SJCRH30 (cell line): ENCODE measurements at regions not wholly inside any gene's neighbourhood (a gene's known extent, or its start where the extent isn't known, plus 50 kb on each side); places are given as distances from the start of the nearest gene placed in this dataset.
A peak's percentile ranks its signal among the peaks of the same experiment; 100 is the strongest.
"Not testable (repeated sequence)": the region's sequence is repeated elsewhere in the genome, so short reads cannot be mapped to it uniquely, and the experiment has no call there.

ENCODE experiments used
- DNase-seq, 2 experiments: peaks; one replicate each; pipeline ENCODE4 v3.0.0-alpha.2; 2015 to 2020
- H3K27ac ChIP-seq: fragments of 250-450 bp; sonication (Bioruptor Pico); 2 replicates; pipeline ENCODE4 v1.5.1; 2020; ENCODE audit warnings: mild to moderate bottlenecking, moderate library complexity
- H3K27me3 ChIP-seq: fragments of 250-450 bp; sonication (Bioruptor Pico); 2 replicates; pipeline ENCODE4 v1.5.1; 2020; ENCODE audit warnings: mild to moderate bottlenecking, moderate library complexity
- H3K36me3 ChIP-seq: fragments of 250-450 bp; sonication (Bioruptor Pico); 2 replicates; pipeline ENCODE4 v1.5.1; 2020; ENCODE audit warnings: mild to moderate bottlenecking, moderate library complexity
- H3K4me1 ChIP-seq: fragments of 250-450 bp; sonication (Bioruptor Pico); 2 replicates; pipeline ENCODE4 v1.5.1; 2020; ENCODE audit warnings: mild to moderate bottlenecking, moderate library complexity
- H3K4me3 ChIP-seq: fragments of 250-450 bp; sonication (Bioruptor Pico); 2 replicates; pipeline ENCODE4 v1.5.1; 2020; ENCODE audit warnings: mild to moderate bottlenecking, moderate library complexity
- H3K9me3 ChIP-seq: fragments of 250-450 bp; sonication (Bioruptor Pico); replicated peaks from 2 replicates; pipeline ENCODE4 v1.5.1; 2020; ENCODE audit warnings: mild to moderate bottlenecking, moderate library complexity

DNA sequence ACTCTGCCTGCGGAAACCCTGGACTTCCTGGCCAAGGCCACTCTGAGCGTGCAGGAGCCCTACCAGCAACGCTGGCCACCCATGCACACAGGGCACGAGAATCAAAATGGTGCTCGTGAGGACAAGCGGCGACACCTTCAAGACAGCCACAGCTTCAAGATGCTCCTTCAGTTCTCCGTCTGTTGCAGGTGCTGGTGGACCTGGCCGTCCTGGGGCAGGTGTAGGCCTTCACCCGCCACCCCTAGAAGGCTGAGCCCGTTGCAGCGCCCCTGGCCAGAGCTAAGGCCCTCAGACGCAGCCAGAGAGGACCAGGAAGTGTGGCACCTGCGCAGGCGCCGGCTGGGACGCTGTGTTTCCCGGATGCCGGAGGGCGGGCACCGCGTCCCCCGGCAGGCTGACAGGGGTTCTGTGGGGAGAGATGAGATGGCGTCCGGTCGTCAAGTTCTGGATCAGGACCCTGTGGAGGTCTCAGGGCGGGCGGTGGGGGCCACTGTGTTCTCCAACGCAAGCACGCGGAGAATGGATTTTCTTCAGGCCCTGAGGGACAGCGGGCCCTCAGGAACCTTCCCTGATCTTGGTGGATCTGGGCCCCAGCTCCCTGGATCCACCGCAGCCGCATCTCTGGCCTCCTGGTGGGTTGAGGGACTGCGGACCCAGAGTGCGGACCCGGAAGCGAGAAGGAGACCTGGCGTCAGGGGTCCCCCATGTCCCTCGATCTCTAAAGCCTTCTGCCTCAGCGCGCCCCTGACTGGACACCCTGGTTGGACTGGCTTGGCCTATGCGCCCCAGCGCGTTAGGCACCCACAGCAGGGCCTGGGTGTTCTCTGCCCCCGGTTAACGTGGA lies 1770.8 kb upstream of the CDH9 start:
- Histone ChIP-seq H3K4me1 (no peaks in the 10 kb centered on the region), H3K27me3 (no peaks in the 10 kb centered on the region), H3K4me3 (no peak overlapping the region), H3K27ac (no peak overlapping the region), H3K9me3 (no peaks in the 10 kb centered on the region), H3K36me3 (no peaks in the 10 kb centered on the region)
- no peak for DNase-seq

DNA sequence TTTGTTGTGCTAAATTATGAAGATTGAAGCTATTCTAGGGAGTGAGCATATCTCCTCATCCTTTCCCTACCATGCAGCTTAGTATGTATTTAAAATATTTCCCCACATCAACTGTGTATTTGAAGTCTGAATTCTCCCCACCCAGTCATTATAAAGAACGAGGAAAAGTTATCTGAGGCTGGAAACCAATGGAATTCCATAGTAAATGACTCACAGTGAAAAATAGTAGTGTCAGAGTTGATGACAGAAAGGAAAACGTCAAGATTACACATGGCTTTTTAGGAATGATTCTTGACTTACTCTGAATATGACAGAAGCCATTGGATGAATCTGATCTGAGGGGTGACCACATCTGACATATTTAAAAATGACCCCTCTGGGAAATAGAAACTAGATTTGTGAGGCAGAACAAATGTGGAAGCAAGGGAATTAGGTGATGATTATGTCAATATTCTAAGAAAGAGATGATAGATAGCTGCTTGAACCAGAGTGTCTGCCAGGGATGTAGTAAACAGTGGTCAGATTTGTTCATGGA lies 1768.9 kb upstream of the CDH9 start:
- no peaks in the 10 kb centered on the region for H3K36me3 ChIP-seq
- H3K9me3 ChIP-seq: no peaks in the 10 kb centered on the region
- no peaks in the 10 kb centered on the region for H3K27me3 ChIP-seq
- H3K4me1 ChIP-seq: no peaks in the 10 kb centered on the region
- no peak overlapping the region for H3K4me3 ChIP-seq
- H3K27ac ChIP-seq: no peak overlapping the region
- no peak for DNase-seq

DNA sequence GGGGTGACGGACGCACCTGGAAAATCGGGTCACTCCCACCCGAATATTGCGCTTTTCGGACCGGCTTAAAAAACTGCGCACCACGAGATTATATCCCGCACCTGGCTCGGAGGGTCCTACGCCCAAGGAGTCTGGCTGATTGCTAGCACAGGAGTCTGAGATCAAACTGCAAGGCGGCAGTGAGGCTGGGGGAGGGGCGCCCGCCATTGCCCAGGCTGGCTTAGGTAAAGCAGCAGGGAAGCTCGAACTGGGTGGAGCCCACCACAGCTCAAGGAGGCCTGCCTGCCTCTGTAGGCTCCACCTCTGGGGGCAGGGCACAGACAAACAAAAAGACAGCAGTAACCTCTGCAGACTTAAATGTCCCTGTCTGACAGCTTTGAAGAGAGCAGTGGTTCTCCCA lies 1760.6 kb upstream of the CDH9 start:
- not testable (repeated sequence) for DNase-seq, H3K27ac ChIP-seq, H3K36me3 ChIP-seq, H3K9me3 ChIP-seq, H3K4me1 ChIP-seq, H3K27me3 ChIP-seq, H3K4me3 ChIP-seq

DNA sequence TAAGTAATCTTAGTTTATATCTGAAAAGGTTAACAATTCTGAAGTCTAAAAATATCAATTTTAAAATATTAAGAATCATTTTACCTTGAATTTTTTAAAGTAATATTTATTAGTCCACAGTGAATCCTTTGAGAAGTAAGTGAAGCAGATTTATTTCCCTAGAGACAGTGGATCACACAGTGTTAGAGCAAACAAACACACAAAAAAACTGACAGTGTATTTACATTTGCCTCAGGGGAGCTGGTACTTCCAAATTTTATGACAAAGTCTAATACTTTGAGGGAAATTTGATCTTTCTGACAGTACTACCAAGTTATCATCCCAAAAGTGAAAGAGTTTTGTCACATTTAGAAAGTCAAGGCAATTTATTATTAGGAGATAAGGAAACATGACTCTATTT lies 1750.6 kb upstream of the CDH9 start:
- Histone ChIP-seq H3K9me3 (no peaks in the 10 kb centered on the region), H3K4me1 (no peaks in the 10 kb centered on the region), H3K27ac (no peak overlapping the region), H3K4me3 (no peak overlapping the region), H3K36me3 (no peaks in the 10 kb centered on the region), H3K27me3 (no peaks in the 10 kb centered on the region)
- no peak for DNase-seq

DNA sequence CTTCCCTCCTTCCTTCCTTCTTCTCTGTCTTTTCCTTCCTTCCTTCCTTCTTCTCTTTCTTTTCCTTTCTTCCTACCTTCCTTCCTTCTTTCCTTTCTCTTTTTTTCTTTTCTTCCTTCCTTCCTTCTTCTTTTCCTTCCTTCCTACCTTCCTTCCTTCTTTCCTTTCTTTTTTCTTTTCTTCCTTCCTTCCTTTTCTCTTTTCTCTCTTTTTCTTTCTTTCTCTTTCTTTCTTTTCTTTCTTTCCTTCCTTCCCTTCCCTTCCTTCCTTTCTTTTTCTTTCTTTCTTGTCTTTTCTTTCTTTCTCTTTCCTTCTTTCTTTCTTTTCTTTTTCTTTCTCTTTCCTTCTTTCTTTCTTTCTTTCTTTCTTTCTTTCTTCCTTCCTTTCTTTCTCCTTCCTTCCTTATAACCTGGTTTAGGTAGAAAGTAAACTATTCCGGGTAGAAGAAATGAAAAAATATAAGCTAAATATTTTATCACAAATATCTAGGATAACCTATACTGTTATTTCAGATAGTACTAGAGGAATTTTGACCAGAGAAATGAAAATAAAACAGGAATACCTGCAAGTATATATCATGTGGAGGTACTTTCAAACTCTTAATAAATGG lies 1741.8 kb upstream of the CDH9 start:
- Histone ChIP-seq H3K36me3 (no peaks in the 10 kb centered on the region), H3K9me3 (no peaks in the 10 kb centered on the region), H3K4me1 (no peaks in the 10 kb centered on the region), H3K4me3 (no peak overlapping the region), H3K27ac (no peak overlapping the region), H3K27me3 (no peaks in the 10 kb centered on the region)
- DNase-seq: no peak

DNA sequence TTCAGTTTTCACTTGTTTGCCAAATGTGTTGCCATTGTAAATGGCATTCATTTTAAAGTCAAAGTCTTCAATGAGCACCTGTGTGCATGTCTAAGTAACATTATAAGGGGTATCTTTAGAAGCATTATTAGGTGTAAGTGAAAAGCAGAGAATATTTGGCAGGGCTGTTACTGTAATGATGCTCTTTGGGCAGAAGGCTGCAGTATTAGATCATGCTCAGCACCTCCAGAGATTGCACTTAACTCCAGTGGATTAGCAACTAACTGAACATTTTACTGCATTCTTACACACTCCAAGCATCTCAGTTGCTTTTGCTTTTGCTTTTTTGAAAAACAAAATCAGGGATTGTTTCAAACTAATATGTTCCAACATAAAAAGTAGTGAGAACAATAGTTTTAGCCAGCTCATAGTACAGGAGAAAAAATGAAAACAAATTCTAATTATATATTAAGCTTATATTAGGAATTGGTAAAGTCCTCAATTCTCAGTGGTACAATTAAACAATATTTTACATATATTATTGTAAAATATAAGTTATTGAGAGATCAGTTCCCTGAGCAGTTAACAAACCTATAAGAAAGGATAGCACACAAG lies 1740.9 kb upstream of the CDH9 start:
- Histone ChIP-seq H3K27me3 (no peaks in the 10 kb centered on the region), H3K4me1 (no peaks in the 10 kb centered on the region), H3K27ac (no peak overlapping the region), H3K9me3 (no peaks in the 10 kb centered on the region), H3K36me3 (no peaks in the 10 kb centered on the region), H3K4me3 (no peak overlapping the region)
- DNase-seq: peak in 1 of 2 experiments; percentile 5

DNA sequence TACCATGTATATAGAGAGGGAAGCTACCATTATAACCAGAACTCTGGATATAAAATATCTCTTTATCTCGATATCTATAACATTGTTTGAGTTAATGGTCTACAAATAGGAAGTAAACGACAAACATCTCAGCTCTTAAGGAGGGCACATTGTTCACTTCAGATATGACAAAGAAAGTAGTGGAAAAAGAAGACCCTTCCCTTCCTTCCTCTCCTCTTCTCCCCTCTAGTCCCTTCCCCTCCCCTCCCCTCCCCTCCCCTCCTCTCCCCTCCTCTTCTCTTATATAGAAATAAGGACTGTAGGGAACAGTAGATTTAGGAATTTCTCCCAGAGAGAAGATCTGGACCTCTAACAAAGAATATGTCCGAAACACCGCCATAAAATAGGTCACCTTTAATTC lies 1731.9 kb upstream of the CDH9 start:
- Histone ChIP-seq H3K9me3 (no peaks in the 10 kb centered on the region), H3K27me3 (no peaks in the 10 kb centered on the region), H3K36me3 (no peaks in the 10 kb centered on the region), H3K4me3 (no peak overlapping the region), H3K4me1 (no peaks in the 10 kb centered on the region), H3K27ac (no peak overlapping the region)
- DNase-seq: no peak

DNA sequence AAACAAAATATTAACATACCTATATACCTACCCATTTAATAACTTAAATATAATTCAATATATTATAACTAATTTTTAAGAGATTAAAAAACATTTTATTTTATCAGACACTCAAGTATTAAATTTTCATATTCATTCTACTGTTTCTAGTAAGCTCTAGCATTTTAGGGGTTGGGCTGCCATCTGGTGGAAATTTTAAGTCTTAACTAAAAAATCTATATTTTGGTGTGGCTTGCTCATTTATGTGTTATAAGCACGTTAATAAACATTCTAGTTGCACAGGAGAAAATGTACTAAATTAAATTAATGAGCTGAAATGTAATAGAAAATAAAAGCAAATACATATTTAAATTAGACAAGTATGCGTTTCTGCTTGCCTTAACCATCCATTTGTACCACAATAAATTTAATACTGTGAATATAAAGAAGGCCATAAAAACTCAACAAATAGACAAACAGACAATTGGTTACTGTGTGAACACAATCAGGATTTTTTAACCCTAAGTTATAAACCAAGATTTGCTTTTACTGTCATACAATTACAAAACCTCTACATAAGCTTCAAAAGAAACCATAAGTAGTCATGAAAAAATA lies 1728.3 kb upstream of the CDH9 start:
- no peak overlapping the region for H3K27ac ChIP-seq
- no peak overlapping the region for H3K4me3 ChIP-seq
- no peaks in the 10 kb centered on the region for H3K9me3 ChIP-seq
- peak; percentile 25 to 54 for DNase-seq
- no peaks in the 10 kb centered on the region for H3K27me3 ChIP-seq
- H3K36me3 ChIP-seq: no peaks in the 10 kb centered on the region
- no peaks in the 10 kb centered on the region for H3K4me1 ChIP-seq

DNA sequence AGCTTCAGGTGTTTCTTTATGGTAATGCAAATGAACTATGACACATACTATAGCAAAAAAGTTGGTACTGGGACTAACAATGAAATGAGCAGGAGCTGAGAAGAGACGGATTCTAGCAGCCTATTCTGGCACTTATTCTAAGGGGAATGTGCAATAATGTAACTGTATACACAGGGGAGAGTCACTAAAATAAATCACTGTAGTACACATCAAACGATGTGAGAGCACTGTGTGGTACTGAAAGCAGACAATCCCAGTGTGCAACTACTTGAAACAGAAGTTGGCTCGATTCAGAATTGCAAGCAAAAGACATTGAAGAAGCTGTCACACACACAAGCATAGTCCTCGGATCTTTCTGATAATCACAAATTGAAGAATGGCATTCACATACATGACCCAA lies 1713.0 kb upstream of the CDH9 start:
- no peaks in the 10 kb centered on the region for H3K9me3 ChIP-seq
- no peak overlapping the region for H3K4me3 ChIP-seq
- no peak for DNase-seq
- H3K4me1 ChIP-seq: peaks cover 4% of the 10 kb centered on the region; the same call in 1 of the 2 replicates
- no peaks in the 10 kb centered on the region for H3K27me3 ChIP-seq
- H3K36me3 ChIP-seq: no peaks in the 10 kb centered on the region
- no peak overlapping the region for H3K27ac ChIP-seq

DNA sequence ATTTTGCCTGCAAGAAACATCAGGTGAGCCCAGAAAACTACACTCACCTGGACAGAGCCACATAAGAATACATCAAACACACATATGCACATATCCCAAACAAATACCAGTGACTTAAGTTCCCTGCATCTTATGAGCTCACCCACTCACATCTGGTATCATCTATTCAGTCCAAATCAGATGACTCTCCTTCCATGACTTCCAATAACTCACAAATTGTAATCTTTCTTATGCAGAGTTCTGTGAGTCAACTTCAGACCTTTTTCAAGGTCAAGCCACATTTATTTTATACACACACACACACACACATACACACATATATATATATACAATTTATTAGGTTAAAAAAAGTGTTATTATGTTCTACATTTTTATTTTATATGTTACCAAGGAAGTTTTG lies 1711.9 kb upstream of the CDH9 start:
- no peak overlapping the region for H3K27ac ChIP-seq

DNA sequence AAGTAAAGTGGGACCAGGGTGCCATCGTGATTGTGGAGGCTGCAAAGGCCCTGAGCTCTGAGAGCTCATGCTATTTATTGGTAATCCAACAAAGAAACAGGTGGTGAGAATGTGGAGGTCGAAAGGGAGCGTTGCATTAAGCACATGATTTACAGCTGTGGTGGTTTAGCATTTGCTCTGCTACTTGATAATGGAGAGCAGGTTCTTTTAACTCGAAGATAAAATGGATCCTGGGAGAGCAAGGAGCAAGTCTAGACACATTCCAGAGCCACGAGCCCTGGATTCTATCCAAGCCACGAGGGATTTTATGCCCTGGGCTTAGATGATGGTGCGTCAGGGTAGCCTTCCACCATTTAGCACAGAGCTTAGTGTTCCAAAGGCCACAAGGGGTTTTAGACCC lies 1710.1 kb upstream of the CDH9 start:
- H3K9me3 ChIP-seq: no peaks in the 10 kb centered on the region
- H3K4me3 ChIP-seq: no peak overlapping the region
- H3K4me1 ChIP-seq: peaks cover 4% of the 10 kb centered on the region; the same call in 1 of the 2 replicates
- no peaks in the 10 kb centered on the region for H3K36me3 ChIP-seq
- peak; percentile 11 to 57 for DNase-seq
- no peak overlapping the region for H3K27ac ChIP-seq
- H3K27me3 ChIP-seq: no peaks in the 10 kb centered on the region

More for the DNA sequence above, 1711.9 kb upstream of the CDH9 start:
- DNase-seq: no peak
- Histone ChIP-seq H3K27me3 (no peaks in the 10 kb centered on the region), H3K36me3 (no peaks in the 10 kb centered on the region), H3K4me1 (peaks cover 4% of the 10 kb centered on the region; the same call in 1 of the 2 replicates), H3K4me3 (no peak overlapping the region), H3K9me3 (no peaks in the 10 kb centered on the region)

DNA sequence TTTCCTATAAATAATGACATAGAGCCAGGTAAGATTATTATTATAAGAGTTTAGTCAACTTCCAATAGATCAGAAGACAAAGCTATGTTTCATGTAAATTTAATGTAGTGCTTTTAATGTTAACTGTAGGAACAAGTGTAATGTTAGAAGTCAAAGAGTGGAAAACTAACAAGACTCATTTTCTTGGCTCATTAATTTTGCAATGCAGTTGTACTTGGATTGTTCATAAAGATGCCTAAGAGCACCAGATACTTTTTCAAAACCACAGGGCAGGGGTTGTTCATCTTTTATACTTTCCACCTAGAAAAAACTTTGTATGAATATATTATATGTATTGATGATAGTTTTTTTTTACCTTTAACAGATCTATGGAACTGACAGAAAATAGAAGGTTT lies 1705.3 kb upstream of the CDH9 start:
- Histone ChIP-seq H3K27me3 (no peaks in the 10 kb centered on the region), H3K27ac (no peak overlapping the region), H3K36me3 (no peaks in the 10 kb centered on the region), H3K4me3 (no peak overlapping the region), H3K9me3 (no peaks in the 10 kb centered on the region), H3K4me1 (peaks cover 4% of the 10 kb centered on the region; the same call in 1 of the 2 replicates)
- no peak for DNase-seq

DNA sequence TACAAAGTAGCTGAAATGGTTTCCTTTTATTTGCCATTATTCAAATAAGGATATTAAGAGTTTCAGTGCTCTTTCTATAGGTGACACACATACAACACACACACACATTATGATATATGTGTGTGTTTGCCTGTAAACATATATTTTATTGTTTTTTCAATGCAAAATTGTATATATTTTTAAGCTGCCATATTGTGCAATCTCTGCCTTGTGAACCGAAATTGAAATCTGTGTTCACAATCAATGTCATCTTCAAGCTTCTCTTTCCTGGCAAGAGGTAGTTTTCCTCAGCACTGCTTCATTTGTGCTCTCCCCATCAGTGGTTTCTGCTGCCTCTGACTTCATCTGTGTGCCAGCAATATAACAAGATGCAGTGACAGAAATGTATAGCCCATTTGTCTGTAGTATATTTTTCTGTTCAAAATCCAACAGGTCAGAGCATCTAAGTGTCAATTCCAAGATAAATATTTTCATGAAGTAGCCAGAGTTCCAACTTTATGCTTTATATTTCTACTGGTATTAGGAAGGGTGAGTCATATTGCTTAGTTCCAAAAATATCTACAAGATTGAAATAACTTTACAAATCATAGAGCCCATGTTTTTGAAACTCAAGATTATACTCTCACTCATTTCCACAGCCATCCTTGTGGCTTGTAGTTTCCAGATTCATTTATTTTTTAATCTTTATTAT lies 1704.8 kb upstream of the CDH9 start:
- no peaks in the 10 kb centered on the region for H3K36me3 ChIP-seq
- H3K9me3 ChIP-seq: no peaks in the 10 kb centered on the region
- H3K27ac ChIP-seq: no peak overlapping the region
- peaks cover 2% of the 10 kb centered on the region; the same call in 1 of the 2 replicates for H3K4me1 ChIP-seq
- no peak for DNase-seq
- H3K4me3 ChIP-seq: no peak overlapping the region
- H3K27me3 ChIP-seq: no peaks in the 10 kb centered on the region

DNA sequence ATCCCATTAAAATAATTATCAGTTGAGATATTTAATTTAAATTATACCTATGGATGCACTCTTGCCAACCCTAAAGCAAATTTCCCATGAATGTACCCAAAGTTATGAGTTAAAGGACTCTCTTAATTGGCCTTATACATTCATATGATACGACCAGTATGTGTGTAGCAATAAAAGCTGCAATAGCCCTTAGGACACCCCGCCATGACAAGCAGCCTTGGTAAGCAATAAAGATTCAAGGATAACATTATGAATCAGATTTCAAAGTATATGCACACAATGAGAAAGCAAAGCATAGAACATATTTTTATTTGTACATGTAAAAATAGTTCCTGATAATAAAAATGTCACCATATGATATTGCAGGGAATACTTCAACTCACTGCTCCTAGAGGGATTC lies 1699.3 kb upstream of the CDH9 start:
- Histone ChIP-seq H3K4me3 (no peak overlapping the region), H3K9me3 (no peaks in the 10 kb centered on the region), H3K36me3 (no peaks in the 10 kb centered on the region), H3K27ac (no peak overlapping the region), H3K27me3 (no peaks in the 10 kb centered on the region), H3K4me1 (no peaks in the 10 kb centered on the region)
- no peak for DNase-seq
